RWPE2 (cell line): ENCODE measurements at regions not wholly inside any gene's neighbourhood (a gene's known extent, or its start where the extent isn't known, plus 50 kb on each side); places are given as distances from the start of the nearest gene placed in this dataset.

Experiments used
- ATAC-seq: fragments of 200-7000 bp; cut with Tn5 transposase; 3 replicates; pipeline ENCODE4 v1.9.1; 2021; ENCODE audit warnings: low read depth
- DNase-seq: peaks from one replicate; pipeline ENCODE4 v3.0.0-alpha.2; 2020; ENCODE audit warnings: low spot score
- H3K27ac ChIP-seq: fragments of 450-650 bp; 2 replicates; pipeline ENCODE4 v1.5.1; 2017; ENCODE audit warnings: mild to moderate bottlenecking; ENCODE audit not compliant: poor library complexity, severe bottlenecking
- H3K27me3 ChIP-seq: fragments of 250-450 bp; sonication (Bioruptor Pico); 2 replicates; pipeline ENCODE4 v1.5.1; 2021; ENCODE audit warnings: mild to moderate bottlenecking, moderate library complexity; ENCODE audit not compliant: insufficient read depth, poor library complexity, severe bottlenecking
- H3K36me3 ChIP-seq: fragments of 250-450 bp; sonication (Bioruptor Pico); 2 replicates; pipeline ENCODE4 v1.5.1; 2020; ENCODE audit warnings: low read depth, mild to moderate bottlenecking, moderate library complexity
- H3K4me1 ChIP-seq: fragments of 250-450 bp; sonication (Bioruptor Pico); 2 replicates; pipeline ENCODE4 v1.5.1; 2021; ENCODE audit warnings: mild to moderate bottlenecking, moderate library complexity; ENCODE audit not compliant: insufficient read depth, poor library complexity, severe bottlenecking
- H3K4me3 ChIP-seq: fragments of 250-450 bp; sonication (Bioruptor Pico); 2 replicates; pipeline ENCODE4 v1.5.1; 2021; ENCODE audit warnings: mild to moderate bottlenecking, moderate library complexity; ENCODE audit not compliant: severe bottlenecking
- H3K9me3 ChIP-seq: fragments of 250-450 bp; sonication (Bioruptor Pico); 2 replicates; pipeline ENCODE4 v1.5.1; 2021; ENCODE audit warnings: mild to moderate bottlenecking, moderate library complexity; ENCODE audit not compliant: severe bottlenecking
- CTCF ChIP-seq: fragments of 450-650 bp; IDR thresholded peaks from one replicate; pipeline ENCODE4 v1.5.1; 2017; ENCODE audit warnings: mild to moderate bottlenecking, moderate library complexity; ENCODE audit not compliant: poor library complexity, severe bottlenecking

- Histone ChIP-seq H3K27ac (no peak overlapping the region), H3K9me3 (no peaks in the 10 kb centered on the region), H3K4me1 (no peaks in the 10 kb centered on the region), H3K36me3 (no peaks in the 10 kb centered on the region), H3K4me3 (no peak overlapping the region), H3K27me3 (no peaks in the 10 kb centered on the region)
- no peak for DNase-seq
- no peak for TF ChIP-seq CTCF
- no peak for ATAC-seq
These were observed 146.6 kb upstream of the PCDH15 start for GRCh38 chr10:54947605-54948004.

- H3K4me1 ChIP-seq = no peaks in the 10 kb centered on the region
- H3K9me3 ChIP-seq = no peaks in the 10 kb centered on the region
- H3K4me3 ChIP-seq = no peak overlapping the region
- DNase-seq (no peak), ATAC-seq (0 out of 3 replicates have a peak, but pooled peaks have one; percentile 41)
- no peak overlapping the region for H3K27ac ChIP-seq
- peak; percentile 38 for TF ChIP-seq CTCF
- no peaks in the 10 kb centered on the region for H3K36me3 ChIP-seq
- no peaks in the 10 kb centered on the region for H3K27me3 ChIP-seq
These were observed 139.4 kb upstream of the PCDH15 start for GRCh38 chr10:54940418-54940817.

- Histone ChIP-seq H3K4me1 (no peaks in the 10 kb centered on the region), H3K27me3 (no peaks in the 10 kb centered on the region), H3K9me3 (no peaks in the 10 kb centered on the region), H3K36me3 (no peaks in the 10 kb centered on the region), H3K27ac (no peak overlapping the region), H3K4me3 (no peak overlapping the region)
- no peak for TF ChIP-seq CTCF
- ATAC-seq (no peak), DNase-seq (no peak)
These were observed 113.0 kb upstream of the PCDH15 start for GRCh38 chr10:54914049-54914448.

DNA sequence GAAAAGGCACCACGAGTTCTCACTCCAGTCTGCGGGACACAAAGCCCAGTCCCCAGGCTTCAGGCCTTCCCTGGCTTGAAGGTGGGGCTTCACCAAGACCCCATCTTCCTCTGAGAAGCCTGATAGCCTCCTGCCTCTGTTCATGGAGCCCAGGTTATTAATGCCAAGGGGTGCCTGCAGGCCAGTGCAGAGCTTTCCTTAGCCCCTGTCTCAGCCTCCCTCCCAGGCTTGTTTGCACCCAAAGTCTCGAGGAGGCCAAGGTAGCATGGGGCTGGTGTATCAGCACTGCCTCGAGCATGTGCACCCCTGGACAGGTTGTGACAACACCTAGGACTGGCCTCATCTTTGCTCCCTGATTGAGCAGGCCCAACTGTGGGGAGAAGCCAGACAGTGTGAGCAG lies 108.1 kb upstream of the PCDH15 start:
- ATAC-seq = no peak
- Histone ChIP-seq H3K4me1 (no peaks in the 10 kb centered on the region), H3K9me3 (no peaks in the 10 kb centered on the region), H3K27ac (no peak overlapping the region), H3K27me3 (no peaks in the 10 kb centered on the region), H3K36me3 (no peaks in the 10 kb centered on the region), H3K4me3 (no peak overlapping the region)
- no peak for DNase-seq
- no peak for TF ChIP-seq CTCF

GRCh38 chr10:54908019-54908418 lies 107.0 kb upstream of the PCDH15 start:
- Histone ChIP-seq H3K9me3 (no peaks in the 10 kb centered on the region), H3K27me3 (no peaks in the 10 kb centered on the region), H3K4me3 (no peak overlapping the region), H3K36me3 (no peaks in the 10 kb centered on the region), H3K4me1 (no peaks in the 10 kb centered on the region), H3K27ac (no peak overlapping the region)
- DNase-seq = no peak
- TF ChIP-seq CTCF = no peak
- no peak for ATAC-seq
